HepG2 (cell line): ENCODE measurements at regions not wholly inside any gene's neighbourhood (a gene's known extent, or its start where the extent isn't known, plus 50 kb on each side); places are given as distances from the start of the nearest gene placed in this dataset.

Experiments
- ATAC-seq: fragments of 200-7000 bp; cut with Tn5 transposase; 3 replicates; pipeline ENCODE4 v1.9.1; 2020; ENCODE audit warnings: mild to moderate bottlenecking, moderate library complexity
- BruUV-seq: library from RNA; stranded (reverse); fragments of 400-500 nt; replicated peaks from 2 replicates; lab custom pipeline; 2021; lab: Mats Ljungman, UMichigan
- CTCF ChIA-PET: fragments of 300-600 bp; formaldehyde crosslinking; extraction: SDS; loops from one replicate; lab custom pipeline; 2021; ENCODE audit warnings: low total read pairs, inconsistent platforms, low intra/inter-chr PET ratio; lab: Yijun Ruan, JAX
- POLR2A ChIA-PET: fragments of 350-600 bp; sonication (Branson Sonifier 250); formaldehyde crosslinking; loops from one replicate; lab custom pipeline; 2020; ENCODE audit warnings: antibody characterized with exemption, inconsistent platforms; lab: Yijun Ruan, JAX
- DNase-seq: peaks from one replicate; pipeline ENCODE4 v3.0.0-alpha.2; 2015; ENCODE audit warnings: low spot score
- FAIRE-seq: peaks from 3 replicates; lab custom pipeline; 2011; peaks lifted over from hg19 to GRCh38; lab: Jason Lieb, UNC
- H2AFZ ChIP-seq: one replicate; pipeline ENCODE4 v1.6.1; 2011; ENCODE audit warnings: low read length, inconsistent platforms
- H3K27ac ChIP-seq: fragments of 300-600 bp; 3 replicates; pipeline ENCODE4 v1.8.0; 2011; ENCODE audit warnings: mixed run types, mild to moderate bottlenecking, mixed read lengths, low read length, inconsistent platforms; ENCODE audit not compliant: insufficient read depth; ENCODE audit errors: extremely low read length
- H3K27me3 ChIP-seq, 2 experiments: fragments of 200-600 bp in 1 of 2; 2 replicates in 1 of 2; 3 replicates in 1 of 2; pipeline versions ENCODE4 v1.6.0 to v1.8.0; 2011; ENCODE audit warnings: low read length in 2 of 2, mild to moderate bottlenecking in 2 of 2, moderate library complexity in 2 of 2, inconsistent platforms in 1 of 2; ENCODE audit not compliant: insufficient read depth in 2 of 2, control insufficient read depth in 1 of 2
- H3K36me3 ChIP-seq, 2 experiments: fragments of 200-600 bp in 1 of 2; replicated peaks in 1 of 2; 2 replicates in 1 of 2; 3 replicates in 1 of 2; pipeline versions ENCODE4 v1.5.1 to v1.8.0; 2011; ENCODE audit warnings: low read length in 2 of 2, inconsistent platforms in 1 of 2; ENCODE audit not compliant: insufficient read depth in 2 of 2, control insufficient read depth in 1 of 2
- H3K4me1 ChIP-seq: 2 replicates; pipeline ENCODE4 v1.5.1; 2012; ENCODE audit warnings: low read length, inconsistent platforms; ENCODE audit not compliant: insufficient read depth
- H3K4me2 ChIP-seq: 2 replicates; pipeline ENCODE4 v1.6.0; 2011; ENCODE audit warnings: low read depth, low read length, inconsistent platforms
- H3K4me3 ChIP-seq, 3 experiments: fragments of 200-600 bp in 1 of 3; sonication (generic), shearing (Covaris generic) in 1 of 3; replicated peaks in 1 of 3; 2 replicates each; pipeline ENCODE4 v1.5.1; 2011 to 2016; ENCODE audit warnings: low read length in 3 of 3, inconsistent platforms in 2 of 3, low read depth in 2 of 3, mild to moderate bottlenecking in 2 of 3, control low read depth in 1 of 3, mixed read lengths in 1 of 3; ENCODE audit not compliant: insufficient read depth in 1 of 3
- H3K79me2 ChIP-seq: one replicate; pipeline ENCODE4 v1.6.1; 2011; ENCODE audit warnings: low read length, inconsistent platforms; ENCODE audit not compliant: insufficient read depth
- H3K9ac ChIP-seq: 2 replicates; pipeline ENCODE4 v1.6.0; 2011; ENCODE audit warnings: mild to moderate bottlenecking, low read depth, low read length, inconsistent platforms; ENCODE audit not compliant: insufficient read depth
- H3K9me3 ChIP-seq: 2 replicates; pipeline ENCODE4 v1.5.1; 2012; ENCODE audit warnings: mild to moderate bottlenecking, low read length
- H4K20me1 ChIP-seq: 2 replicates; pipeline ENCODE4 v1.6.0; 2011; ENCODE audit warnings: inconsistent platforms, mild to moderate bottlenecking, low read length, moderate library complexity; ENCODE audit not compliant: insufficient read depth
- CREB3 ChIP-seq: sonication (generic); formaldehyde crosslinking; IDR thresholded peaks from 2 replicates; pipeline ENCODE4 v1.5.0; 2020; ENCODE audit warnings: missing genetic modification reagents
- SKIL ChIP-seq: sonication (generic); formaldehyde crosslinking; IDR thresholded peaks from 2 replicates; pipeline ENCODE4 v1.8.0; 2022; ENCODE audit warnings: missing genetic modification reagents, mild to moderate bottlenecking, moderate library complexity, borderline replicate concordance
- XBP1 ChIP-seq: sonication (generic); formaldehyde crosslinking; IDR thresholded peaks from 2 replicates; pipeline ENCODE4 v1.5.0; 2020; ENCODE audit warnings: missing genetic modification reagents
- ZBTB25 ChIP-seq: IDR thresholded peaks from 2 replicates; pipeline ENCODE4 v1.6.1; 2018; ENCODE audit warnings: missing genetic modification reagents
- ZNF354B ChIP-seq: sonication (generic); formaldehyde crosslinking; IDR thresholded peaks from 2 replicates; pipeline ENCODE4 v1.8.0; 2022; ENCODE audit warnings: mild to moderate bottlenecking, missing genetic modification reagents
- ZNF772 ChIP-seq: sonication (generic); formaldehyde crosslinking; IDR thresholded peaks from 2 replicates; pipeline ENCODE4 v1.5.0; 2020; ENCODE audit warnings: mild to moderate bottlenecking, missing genetic modification reagents
- WGBS: methylation state at CpG from one replicate; pipeline ENCODE4 v1.1.6; 2017; ENCODE audit warnings: low lambda C conversion rate; 5-methylcytosine and 5-hydroxymethylcytosine counted together
- in situ Hi-C: cut with HindIII; loops from 2 replicates; pipeline ENCODE4 v1.10.0; 2017; ENCODE audit warnings: low pct_unique_long_range_greater_than_20kb; ENCODE audit not compliant: extremely low pct_ligation_motif_present
- intact Hi-C: fragments of 100-400 bp; cut with micrococcal nuclease; formaldehyde crosslinking; loops from one replicate; pipeline ENCODE4 v1.10.0; 2022; ENCODE audit not compliant: unreplicated experiment

GRCh38 chr13:106989876-106990275, 421.9 kb upstream of the ARGLU1 start:
- H3K36me3 ChIP-seq = no peaks in the 10 kb centered on the region
- ChIA-PET POLR2A (no interaction called here), CTCF (no interaction called here)
- H3K27ac ChIP-seq = no peak overlapping the region
- no TSS peak for BruUV-seq
- no peaks in the 10 kb centered on the region for H4K20me1 ChIP-seq
- no peak overlapping the region for H3K4me3 ChIP-seq
- in situ Hi-C loops = no loop called here
- FAIRE-seq (no peak), DNase-seq (no peak), ATAC-seq (no peak)
- H3K79me2 ChIP-seq = no peaks in the 10 kb centered on the region
- H3K27me3 ChIP-seq = no peaks in the 10 kb centered on the region
- peaks cover 17% of the 10 kb centered on the region; the same call in 1 of the 2 replicates for H3K9me3 ChIP-seq
- WGBS = 7% methylated on average over 3 of the region's 3 CpGs
- no peak overlapping the region for H2AFZ ChIP-seq
- no peak overlapping the region for H3K4me2 ChIP-seq
- H3K4me1 ChIP-seq = no peaks in the 10 kb centered on the region
- H3K9ac ChIP-seq = no peak overlapping the region
- intact Hi-C loops = no loop called here
- TF ChIP-seq SKIL (CRISPR knock-in tag) = no peak
- no peak for TF ChIP-seq ZBTB25 (CRISPR knock-in tag)
- no peak for TF ChIP-seq ZNF354B (CRISPR knock-in tag)
- no peak for TF ChIP-seq CREB3 (CRISPR knock-in tag)
- no peak for TF ChIP-seq XBP1 (CRISPR knock-in tag)
- TF ChIP-seq ZNF772 (CRISPR knock-in tag) = no peak
